HS-27A (cell line): ENCODE measurements at regions not wholly inside any gene's neighbourhood (a gene's known extent, or its start where the extent isn't known, plus 50 kb on each side); places are given as distances from the start of the nearest gene placed in this dataset.
"Not testable (repeated sequence)": the region's sequence is repeated elsewhere in the genome, so short reads cannot be mapped to it uniquely, and the experiment has no call there.

ENCODE experiments used
- DNase-seq: peaks from one replicate; pipeline ENCODE4 v3.0.0-alpha.2; 2012; ENCODE audit warnings: low read depth, missing footprints

DNA sequence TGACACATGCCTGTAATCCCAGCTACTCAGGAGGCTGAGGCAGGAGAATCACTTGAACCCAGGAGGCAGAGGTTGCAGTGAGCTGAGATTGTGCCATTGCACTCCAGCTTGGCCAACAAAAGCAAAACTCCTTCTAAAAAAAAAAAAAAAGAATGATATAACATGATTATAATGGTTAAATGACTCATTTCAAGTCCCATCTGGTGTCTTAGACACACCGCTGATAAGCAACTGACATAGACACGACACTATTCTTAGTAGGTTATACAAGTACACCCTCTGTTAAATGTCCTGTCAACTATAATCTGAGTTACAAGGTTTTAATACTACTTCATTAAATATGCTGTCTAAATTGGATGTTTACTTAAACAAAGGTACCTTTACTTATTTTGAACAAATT, 405.3 kb upstream of the CLINT1 start:
- no peak for DNase-seq

DNA sequence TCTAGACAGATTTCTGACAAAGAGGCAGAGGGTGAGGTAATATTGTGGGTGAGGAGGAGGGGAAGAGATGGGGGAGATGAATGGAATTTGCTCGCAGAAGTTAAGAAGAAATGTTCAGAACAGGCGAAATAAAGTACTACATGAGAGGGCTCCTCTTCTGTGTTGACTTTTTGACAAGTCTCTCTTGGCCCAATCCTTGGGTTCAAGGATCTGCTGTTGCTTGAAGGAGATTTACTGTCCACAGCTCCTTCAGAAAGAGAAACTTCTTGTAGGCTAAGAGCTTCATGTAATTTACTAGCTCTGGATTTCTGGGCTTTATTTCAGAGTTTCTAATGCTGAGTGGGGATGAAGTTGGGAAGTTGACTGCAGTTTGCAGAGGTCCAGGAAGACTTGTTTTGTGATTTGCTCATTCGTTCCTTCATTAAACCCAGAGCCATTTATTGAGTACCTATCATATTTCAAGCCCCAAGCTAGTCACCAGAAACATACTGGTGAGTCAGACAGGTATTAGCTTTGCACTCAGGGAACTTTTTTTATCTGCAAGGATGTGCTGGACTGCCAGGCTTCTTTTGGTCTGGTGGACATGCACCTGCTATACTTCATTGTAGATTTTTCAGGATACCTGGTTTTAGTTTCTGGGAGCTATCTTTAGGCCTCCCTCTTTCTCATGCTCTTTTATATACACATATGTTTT, 402.9 kb upstream of the CLINT1 start:
- DNase-seq: no peak

GRCh38 chr5:158256096-158256495, 397.2 kb upstream of the CLINT1 start:
- DNase-seq: no peak

DNA sequence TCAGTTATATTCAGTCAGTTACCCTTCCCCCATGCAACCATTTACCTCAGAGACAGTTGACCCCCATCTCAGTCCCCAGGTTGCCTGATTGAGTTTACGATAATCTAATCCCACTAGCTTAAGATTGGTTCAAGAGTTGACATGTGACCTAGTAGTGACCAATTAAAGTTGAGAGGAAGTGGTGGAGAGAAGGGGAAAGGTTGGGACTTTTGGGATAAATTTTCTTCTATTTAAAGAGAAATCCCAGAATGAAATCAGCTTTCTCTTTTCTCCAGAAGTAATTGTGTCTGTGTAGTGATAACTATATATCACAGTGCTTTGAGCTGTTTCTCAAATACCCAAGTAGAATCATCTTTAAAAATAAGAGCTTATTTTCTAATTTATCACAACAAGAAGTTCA, 396.7 kb upstream of the CLINT1 start:
- no peak for DNase-seq

DNA sequence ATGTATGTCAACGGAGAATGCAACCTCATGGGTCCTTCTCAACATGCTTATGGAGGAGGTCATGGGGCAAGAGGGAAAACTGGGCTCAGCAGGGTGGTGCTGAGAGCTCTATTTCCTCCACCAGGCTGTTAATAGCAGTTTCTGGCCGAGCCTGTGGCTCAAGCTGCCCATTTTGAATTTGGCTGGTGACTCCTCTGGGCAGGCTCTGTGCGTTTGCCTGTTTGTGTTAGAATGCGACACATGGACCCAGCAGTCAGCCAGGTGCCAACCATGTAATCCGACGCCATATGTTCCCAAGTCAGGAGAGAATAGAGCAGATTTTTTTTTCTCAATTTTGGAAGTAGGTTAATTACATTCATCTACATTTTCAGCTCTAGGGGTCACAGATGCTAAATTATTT, 387.7 kb upstream of the CLINT1 start:
- DNase-seq: no peak

DNA sequence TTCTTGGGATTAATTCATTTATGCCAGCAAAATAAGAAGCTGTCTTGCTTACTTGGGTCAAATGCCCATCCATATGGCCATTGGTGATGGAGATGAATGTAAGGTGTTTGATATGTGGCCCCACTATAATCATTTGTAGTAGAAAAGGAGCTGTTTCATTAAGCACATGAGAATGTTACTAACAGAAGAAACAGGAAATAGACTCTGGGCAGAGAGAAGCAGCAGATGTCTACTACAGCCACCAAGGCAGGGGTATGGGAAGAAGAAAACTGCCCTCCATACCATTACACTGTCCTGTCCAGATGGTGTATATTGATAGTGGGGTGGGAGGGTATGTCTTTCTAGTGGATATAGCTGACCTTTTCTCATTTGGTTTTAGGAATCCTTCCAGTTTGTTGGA, 386.6 kb upstream of the CLINT1 start:
- DNase-seq: no peak

- DNase-seq: no peak
Measured at GRCh38 chr5:158244882-158245281, 385.9 kb upstream of the CLINT1 start.

- no peak for DNase-seq
Measured at GRCh38 chr5:158236511-158237335, 377.8 kb upstream of the CLINT1 start.

- no peak for DNase-seq
Measured at GRCh38 chr5:158235159-158235547, 376.2 kb upstream of the CLINT1 start.

DNA sequence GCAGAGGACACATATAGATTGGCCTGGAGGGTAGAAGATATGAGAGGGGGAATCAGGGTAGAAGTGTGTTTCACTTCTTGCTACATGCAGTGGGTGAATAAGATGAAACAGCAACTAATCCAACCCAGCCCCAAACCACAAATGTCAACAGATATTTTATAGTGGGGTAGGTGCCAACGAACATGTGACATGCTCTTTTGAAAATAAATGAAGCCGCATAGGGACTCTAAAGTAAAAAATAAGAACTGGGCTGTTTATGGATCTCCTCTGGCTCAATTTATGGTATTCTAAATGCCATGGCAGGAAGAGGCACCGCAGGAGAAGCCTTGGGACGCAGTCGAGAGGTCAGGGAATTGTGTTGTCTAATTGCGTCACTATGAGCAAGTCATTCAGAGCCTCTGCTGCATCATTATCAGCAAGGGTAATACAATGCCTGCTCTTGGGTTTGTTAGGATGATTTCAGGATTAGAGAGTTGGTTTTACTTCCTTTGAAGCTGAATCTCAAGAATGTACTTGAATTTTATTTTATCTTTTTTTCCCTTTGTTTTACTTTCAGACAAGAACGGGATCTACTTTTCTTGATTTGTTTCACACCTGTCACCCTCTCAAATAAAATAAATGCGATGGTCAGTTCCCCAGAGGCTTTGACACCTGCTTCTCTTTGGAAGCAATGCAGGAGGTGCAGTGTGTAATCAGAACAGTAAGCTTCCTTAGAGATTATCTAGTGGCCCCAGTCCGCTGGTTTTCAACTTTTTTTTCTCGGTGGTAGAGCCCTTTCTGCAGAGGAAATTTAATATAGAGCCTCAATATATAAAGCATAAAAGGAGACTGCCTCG, 375.6 kb upstream of the CLINT1 start:
- DNase-seq: no peak

- no peak for DNase-seq
Measured at GRCh38 chr5:158233735-158234322, 374.9 kb upstream of the CLINT1 start.

DNA sequence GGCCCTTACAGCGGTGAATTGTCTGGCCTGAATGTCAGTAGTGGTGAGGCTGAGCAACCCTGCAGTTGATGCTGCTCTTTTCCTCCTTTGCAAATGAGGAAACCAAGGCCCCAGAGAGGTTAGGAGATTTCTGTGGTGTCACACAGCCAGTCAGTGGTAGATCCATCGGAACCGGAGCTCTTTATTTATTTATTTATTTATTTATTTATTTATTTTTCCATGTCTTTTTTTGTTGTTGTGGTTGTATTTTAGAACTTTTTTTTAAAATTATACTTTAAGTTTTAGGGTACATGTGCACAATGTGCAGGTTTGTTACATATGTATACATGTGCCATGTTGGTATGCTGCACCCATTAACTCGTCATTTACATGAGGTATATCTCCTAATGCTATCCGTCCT, 368.4 kb upstream of the CLINT1 start:
- not testable (repeated sequence) for DNase-seq

DNA sequence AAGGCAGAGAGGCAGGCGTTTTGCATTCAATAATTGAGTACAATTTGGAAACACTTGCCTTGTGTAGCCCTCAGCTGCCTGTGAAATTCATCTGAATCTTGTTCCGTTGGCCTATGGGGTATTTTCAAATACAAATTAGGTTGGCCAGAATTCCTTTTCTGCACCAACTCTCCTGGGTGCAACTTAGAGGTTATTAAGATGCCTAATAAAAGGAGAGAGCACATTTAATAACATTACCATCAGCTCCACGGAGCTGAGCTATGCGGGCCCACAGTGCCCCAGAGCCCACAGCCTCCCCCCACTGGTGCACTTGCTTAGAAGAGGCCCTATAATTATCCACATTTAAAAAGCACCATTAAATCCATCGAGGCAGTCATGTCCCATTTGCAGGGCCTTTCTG, 367.6 kb upstream of the CLINT1 start:
- DNase-seq: no peak

- no peak for DNase-seq
Measured at GRCh38 chr5:158224253-158224652, 365.3 kb upstream of the CLINT1 start.

GRCh38 chr5:158223054-158223600, 364.2 kb upstream of the CLINT1 start:
- no peak for DNase-seq

- DNase-seq: no peak
Measured at GRCh38 chr5:158212917-158213316, 354.0 kb upstream of the CLINT1 start.

DNA sequence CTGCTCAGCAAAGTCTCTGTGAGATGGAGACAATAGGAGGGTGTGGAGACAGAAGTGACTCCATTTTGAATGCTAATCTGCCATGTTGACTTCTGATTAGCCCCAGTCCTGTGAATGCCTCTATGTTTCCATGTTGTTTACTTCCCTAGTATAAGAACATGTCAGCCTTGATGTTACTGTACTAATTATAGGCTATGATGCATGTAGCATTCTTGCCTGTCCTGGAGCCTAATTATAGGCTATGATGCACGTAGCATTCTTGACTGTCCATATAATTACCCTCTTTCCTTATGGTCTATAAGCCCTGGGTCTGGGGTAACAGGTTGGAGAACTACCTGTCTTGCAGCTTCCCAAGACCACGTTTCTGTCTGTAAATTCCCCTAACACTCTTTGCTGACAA, 353.3 kb upstream of the CLINT1 start:
- DNase-seq: no peak

GRCh38 chr5:158209219-158209908, 350.4 kb upstream of the CLINT1 start:
- no peak for DNase-seq

DNA sequence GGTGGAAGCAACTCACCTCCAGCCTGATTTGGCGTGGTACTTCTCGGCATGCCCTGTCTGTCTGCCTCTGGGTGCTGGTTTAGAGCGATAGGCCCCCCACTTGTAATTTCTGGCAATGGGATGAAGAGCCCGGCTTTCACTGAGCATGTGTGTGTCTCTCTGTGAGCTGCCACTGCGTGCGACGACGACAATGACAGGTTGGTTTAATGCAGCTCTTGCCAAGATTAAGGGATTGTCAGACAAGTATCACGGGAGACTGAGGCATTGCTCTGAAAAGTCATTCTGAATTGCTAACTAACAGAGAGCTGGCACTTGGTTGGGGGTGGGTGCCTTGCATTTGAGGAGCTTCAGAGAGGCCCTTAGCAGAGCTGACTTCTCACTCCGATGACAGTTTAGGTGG, 348.8 kb upstream of the CLINT1 start:
- no peak for DNase-seq

- no peak for DNase-seq
Measured at GRCh38 chr5:158205992-158206391, 347.0 kb upstream of the CLINT1 start.

- no peak for DNase-seq
Measured at GRCh38 chr5:158203261-158203660, 344.3 kb upstream of the CLINT1 start.
